Brain pericyte (primary cell): ENCODE measurements at regions not wholly inside any gene's neighbourhood (a gene's known extent, or its start where the extent isn't known, plus 50 kb on each side); places are given as distances from the start of the nearest gene placed in this dataset.

ENCODE experiments used
- DNase-seq: peaks from one replicate; pipeline ENCODE4 v3.0.0-alpha.2; 2012; ENCODE audit warnings: low read depth, low spot score

DNA sequence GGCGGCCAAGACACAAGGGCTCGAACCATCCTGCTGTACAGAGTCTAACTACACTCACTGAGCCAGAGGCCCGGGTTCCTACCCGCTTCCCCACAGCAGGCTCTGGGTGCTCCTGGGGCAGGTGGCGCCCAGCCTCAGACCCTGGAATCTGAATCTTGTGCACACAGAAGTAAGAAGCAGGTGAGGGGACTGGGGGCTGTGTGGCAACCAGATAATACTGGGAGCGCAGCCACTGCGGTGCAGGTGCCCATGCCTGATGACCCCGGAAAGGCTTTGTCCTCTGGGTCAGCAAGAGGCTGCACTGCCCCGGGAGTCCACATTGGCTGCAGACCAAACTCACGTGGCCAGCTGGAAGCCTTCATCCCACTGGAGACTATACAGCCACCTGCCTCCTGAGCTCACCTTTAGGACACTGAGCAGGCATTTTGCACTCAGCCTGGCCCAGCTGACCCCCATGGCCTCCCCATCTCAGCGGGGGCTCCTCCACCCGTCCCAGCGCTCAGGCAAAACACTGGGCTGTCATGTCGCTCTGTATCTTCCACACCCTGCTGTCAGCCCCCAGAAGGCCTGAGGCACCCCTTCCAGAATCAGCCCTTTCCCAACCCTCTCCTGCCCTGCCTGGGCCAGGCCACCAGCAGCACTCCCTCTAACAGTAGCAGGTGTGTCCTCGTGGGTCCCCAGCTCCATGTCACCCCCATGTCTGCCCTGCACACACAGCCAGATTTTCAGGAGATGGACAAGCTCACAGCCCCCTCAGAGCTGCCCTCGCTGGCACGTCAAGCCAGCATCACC is 101.0 kb upstream of the IQSEC1 start:
- no peak for DNase-seq

DNA sequence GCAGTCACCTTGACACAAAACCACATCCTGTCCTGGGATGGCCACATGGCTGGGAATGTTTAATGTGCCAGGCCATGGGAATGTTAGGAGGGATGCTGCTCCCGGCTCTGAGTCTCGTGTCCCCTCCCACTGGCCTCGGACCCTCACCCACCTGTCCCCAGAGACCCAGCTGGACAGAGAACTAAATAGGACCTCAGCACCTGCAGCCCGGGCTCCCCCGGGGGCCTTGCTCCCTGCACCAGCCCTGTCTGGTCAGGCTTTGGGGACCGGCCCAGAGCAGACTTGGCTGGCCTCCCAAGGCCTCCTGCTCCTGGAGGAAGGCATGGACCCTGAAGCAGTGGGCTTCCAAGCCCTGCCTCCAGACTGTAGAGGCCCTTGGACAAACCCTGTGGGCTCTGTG is 100.0 kb upstream of the IQSEC1 start:
- DNase-seq = no peak

DNA sequence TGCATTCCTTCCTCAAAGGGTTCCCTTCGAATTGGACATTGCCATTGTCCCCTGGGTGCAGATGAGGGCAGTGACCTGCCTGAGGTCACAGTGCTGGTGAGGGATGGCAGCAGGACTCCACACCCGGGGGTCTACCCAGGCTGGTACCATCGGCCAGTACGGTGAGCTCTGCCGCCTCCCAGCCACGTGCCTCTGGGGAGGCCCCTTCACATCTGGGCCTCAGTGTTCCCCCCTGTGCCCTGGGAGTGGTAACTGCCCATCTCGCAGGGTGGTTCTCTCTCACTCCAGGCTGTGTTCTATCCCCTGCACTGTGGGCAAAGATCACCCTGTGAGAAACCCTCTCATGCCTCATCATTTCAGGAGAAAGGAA is 99.4 kb upstream of the IQSEC1 start:
- no peak for DNase-seq

GRCh38 chr3:13171704-13172643 is 98.7 kb upstream of the IQSEC1 start:
- DNase-seq = no peak

DNA sequence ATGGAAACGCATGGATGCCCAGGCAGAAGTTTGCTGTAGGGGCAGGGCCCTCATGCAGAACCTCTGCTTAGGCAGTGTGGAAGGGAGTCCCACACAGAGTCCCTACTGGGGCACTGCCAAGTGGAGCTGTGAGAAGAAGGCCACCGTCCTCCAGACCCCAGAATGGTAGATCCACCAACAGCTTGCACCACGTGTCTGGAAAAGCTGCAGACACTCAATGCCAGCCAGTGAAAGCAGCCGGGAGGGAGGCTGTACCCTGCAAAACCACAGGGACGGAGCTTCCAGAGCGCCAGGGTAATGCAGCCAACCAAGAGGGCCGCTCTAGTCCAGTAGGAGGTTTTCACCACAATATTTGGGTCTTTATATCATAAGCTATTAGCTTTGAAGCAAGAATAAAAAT is 97.1 kb upstream of the IQSEC1 start:
- no peak for DNase-seq

GRCh38 chr3:13168391-13168790 is 95.2 kb upstream of the IQSEC1 start:
- no peak for DNase-seq

DNA sequence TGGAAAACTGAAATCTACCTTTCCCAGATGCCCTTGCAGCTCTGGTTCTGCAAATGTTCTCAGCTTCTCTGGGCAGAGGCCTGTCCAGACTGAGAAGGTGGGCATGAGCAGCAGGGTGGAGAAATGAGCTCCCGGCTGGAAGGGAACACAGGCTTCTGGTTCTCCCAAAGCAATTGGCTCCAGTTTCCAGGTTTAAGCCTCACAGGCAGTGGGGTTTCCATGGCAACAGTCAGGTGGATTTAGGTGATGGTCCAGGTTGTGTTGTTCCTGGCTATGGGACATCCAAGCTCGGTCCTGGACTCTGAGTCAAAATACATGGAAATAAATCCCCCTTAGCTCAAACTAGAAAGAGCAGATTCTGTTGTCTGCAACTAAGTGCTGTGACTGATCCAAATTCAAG is 94.6 kb upstream of the IQSEC1 start:
- no peak for DNase-seq

DNA sequence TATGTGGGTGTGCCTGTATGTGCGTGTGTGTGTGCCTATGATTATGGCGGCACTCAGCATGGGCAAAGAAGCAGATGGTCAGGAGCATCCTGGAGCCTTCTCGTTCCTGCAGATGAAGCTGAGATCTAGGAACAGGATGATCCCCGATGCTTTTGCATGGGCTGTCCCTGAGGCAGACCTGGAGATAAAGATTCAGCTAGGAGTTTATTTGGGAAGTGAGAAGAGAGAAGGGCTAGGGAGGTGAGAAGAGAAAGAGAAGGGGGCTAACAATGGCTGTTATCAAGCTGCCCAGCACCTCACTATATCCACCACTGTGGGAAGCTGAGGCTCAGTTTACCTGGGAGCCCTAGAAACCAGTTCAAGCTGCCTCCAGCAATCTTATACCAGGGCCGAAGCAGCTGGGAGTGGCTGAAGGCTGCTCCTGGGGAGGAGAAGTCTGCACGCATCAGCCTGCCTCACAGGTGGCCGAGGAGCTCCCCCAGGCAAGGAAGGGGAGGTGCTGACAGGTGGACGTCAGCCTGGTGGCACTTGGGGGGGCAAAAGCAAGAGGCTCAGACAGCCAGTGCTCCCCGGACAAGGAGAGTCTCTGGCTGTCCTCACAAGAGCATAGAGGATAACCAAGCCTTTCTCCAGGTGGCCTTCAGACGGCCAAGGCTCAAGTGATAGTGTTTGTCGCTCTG is 94.0 kb upstream of the IQSEC1 start:
- DNase-seq = no peak

DNA sequence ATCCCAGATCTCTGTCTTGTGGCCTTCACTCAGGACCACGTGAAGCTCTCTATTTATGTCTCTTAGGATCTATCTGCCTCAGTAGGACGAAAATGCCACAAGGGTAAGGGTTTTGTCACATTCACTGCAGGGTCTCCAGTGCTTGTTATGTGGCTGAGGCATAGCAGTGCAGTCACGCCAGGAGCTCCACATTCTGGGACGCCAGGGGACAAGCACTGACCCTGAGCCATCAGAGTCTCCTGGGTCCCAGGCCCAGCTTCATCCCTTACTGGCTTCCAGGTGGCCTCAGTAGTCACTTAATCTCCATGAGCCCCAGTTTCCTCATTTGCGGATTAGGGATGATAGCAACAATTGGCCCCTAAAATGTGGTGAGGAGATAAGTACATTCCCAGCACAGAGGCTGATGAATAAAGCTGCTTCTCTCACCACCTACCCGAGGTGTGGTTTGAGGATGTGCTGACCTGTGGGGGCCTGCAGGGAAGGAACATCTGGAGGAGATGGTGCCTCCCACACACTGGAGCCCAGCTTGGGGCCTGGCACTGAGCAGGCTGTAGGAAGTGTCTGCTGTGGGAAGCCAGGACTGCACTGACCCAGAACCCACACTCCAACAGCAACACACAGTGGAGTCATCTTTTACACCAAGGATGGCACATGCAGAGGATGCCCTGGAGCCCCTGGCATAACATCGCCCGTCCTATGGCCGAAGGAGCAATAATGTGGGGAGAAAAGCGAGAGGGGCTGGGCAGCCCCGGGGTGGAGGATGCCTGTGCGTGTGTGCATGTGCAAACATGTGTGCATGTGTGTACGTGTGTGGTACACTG is 93.2 kb upstream of the IQSEC1 start:
- no peak for DNase-seq

- DNase-seq = no peak
These were observed 92.3 kb upstream of the IQSEC1 start for GRCh38 chr3:13165576-13165975.

DNA sequence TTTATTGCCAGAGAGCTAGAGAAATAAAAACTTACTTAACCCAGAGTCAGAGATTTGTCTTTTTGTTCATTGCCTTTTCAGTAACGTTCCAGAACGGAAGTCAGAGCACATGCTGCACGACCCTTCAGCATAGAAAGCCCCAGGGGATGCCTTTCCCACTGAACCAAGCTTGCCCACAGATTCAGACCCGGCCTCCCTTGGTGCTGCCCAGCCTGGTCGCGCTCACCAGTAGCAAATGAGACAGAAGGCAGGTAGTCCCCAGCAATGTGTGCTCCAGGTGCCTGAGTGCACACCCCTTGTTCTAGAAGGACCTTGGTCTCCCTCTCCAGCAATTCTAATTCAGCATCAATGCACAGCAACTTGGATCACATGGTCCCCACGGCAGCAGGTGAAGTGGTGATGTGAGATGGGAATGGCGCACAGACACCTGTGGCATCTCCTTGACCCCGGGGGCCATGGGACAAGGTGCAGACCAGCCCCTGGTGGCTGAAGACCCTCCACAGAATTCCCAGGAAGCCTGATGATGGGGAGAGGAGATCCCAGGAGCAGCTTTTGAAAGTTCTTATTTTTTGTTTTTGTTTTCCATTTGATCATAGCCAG is 91.8 kb upstream of the IQSEC1 start:
- DNase-seq = no peak

GRCh38 chr3:13163848-13164382 is 90.7 kb upstream of the IQSEC1 start:
- DNase-seq = no peak

GRCh38 chr3:13162549-13163320 is 89.5 kb upstream of the IQSEC1 start:
- DNase-seq = no peak

- no peak for DNase-seq
These were observed 88.7 kb upstream of the IQSEC1 start for GRCh38 chr3:13161771-13162535.

- DNase-seq = no peak
These were observed 88.0 kb upstream of the IQSEC1 start for GRCh38 chr3:13161021-13161759.

- no peak for DNase-seq
These were observed 87.4 kb upstream of the IQSEC1 start for GRCh38 chr3:13160619-13161018.

GRCh38 chr3:13159890-13160289 is 86.7 kb upstream of the IQSEC1 start:
- DNase-seq = no peak

DNA sequence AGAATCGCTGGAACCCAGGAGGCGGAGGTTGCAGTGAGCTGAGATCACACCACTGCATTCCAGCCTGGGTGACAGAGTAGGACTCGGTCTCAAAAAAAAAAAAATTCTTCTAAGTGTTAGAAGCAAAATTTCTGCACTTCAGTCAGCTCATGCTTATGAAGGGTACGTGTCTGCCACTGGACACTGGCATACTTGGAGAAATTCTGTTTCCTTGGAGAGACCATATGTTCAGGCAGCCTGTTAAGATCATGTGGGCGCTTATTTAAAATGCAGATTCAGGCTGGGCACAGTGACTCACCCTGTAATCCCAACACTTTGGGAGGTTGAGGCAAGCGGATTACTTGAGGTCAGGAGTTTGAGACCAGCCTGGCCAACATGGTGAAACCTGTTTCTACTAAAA is 85.6 kb upstream of the IQSEC1 start:
- DNase-seq = no peak

GRCh38 chr3:13158408-13158807 is 85.2 kb upstream of the IQSEC1 start:
- no peak for DNase-seq
